ENCODE measurements at regions not wholly inside any gene's neighbourhood (a gene's known extent, or its start where the extent isn't known, plus 50 kb on each side); places are given as distances from the start of the nearest gene placed in this dataset.

DNA sequence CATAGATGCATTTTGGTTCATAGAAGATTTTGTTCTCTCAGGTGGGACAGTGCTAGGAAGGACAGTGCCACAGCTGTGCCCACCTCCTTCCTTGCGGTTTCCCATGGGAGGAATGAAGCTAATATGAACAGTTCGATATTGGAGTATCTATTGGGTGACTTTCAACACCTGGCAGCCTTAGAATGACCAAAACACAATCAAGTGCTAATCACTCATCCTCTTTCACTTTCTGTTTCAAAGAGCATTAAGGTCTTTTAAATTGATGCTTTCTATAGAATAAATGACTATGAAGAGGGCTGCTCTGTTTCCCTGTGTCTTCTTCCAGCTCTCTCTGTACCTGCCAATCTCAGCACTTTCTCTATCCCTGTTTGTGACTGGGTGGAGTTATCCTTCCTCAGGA lies 784.0 kb downstream of the MRPL39 start:
- DNase-seq (ENCODE audit: low spot score): no peak

DNA sequence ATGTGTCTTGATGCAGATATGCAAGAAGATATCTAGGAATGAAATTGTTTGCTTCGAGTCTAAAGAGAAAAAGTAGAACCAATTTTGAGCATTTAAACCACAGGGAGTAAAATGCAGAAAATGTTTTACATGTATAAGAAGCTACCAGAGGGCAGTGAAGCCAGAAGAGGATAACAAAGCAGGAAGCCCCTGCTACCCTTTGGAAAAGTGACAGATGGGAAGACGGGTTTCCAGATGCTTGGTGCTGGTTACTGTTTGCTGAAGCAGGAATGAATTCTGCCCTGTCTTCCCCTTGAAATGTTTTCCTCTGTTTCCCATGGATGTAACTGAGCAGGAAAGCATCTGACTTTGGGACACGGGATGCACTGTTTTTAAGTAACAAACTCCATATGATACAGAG lies 822.2 kb downstream of the MRPL39 start:
- DNase-seq (ENCODE audit: low spot score): no peak

DNA sequence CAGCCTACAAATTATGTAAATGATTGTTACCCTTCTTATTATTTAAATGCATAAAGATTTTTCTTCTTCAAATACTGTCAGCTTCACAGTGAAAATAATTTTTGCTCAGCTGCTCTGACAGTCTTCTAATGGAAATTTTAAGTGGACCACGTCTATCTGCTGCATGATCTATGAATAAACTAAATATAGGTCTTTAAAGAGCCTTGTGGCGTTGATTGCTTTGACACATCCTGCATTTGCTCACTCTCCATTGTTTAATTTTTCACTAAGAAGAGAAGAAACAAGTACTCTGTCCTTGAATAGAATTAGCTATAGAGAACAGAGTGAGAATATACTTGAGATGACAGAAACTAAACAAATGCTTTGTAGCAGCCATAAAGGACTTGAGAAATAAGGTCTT lies 826.1 kb downstream of the MRPL39 start:
- no peak for DNase-seq (ENCODE audit: low spot score)

DNA sequence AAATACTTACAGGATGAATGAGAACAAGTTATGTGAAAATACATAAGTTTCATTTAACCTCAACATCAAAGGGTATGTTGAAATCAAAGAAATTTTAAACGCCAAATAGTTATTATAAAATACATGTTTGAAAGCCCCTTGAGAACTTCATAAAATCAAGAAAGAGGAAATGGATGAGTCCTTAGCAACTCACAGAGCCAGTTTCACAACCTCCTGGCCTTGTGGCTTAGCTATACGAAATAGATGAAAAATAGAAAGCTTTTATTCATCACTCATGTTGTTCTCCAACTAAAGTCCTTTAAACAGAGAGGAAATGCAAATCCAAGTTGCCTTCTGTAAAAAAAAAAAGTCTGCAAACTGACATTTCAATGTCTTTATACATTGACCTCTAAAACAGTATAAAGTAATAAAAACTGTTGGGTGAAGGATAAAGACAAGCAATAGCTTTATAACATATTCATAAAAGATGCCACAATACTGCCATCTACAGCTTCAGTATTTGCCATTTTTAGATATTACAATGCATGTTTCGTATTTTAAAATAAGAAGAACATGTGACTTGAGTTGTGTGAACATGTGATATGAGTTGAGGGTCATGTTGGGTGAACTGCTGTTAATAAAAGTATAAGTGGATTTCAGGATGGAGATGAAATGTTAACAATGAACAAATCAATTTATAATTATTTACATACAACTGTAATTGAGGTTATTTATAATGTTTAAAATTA lies 847.8 kb downstream of the MRPL39 start:
- no peak for DNase-seq (ENCODE audit: low spot score)

DNA sequence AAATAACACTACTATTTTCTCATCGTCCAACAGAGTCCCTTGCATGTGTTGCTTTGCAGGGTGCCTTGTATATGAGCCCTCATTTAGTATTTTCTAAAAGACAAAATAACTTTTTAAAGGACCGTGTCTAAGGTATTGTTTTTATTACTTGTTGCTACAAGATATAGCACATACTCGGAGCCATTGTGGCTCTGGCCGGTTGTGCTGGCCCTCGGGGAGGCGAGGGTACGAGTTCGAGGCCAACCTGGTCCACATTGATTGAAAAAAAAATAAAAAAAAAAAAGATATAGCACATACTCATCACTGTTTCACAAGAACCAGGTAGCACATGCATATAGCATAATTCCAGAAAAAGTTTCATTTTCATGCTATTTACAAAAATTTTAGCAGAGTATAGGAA lies 869.2 kb downstream of the MRPL39 start:
- no peak for DNase-seq (ENCODE audit: low spot score)

DNA sequence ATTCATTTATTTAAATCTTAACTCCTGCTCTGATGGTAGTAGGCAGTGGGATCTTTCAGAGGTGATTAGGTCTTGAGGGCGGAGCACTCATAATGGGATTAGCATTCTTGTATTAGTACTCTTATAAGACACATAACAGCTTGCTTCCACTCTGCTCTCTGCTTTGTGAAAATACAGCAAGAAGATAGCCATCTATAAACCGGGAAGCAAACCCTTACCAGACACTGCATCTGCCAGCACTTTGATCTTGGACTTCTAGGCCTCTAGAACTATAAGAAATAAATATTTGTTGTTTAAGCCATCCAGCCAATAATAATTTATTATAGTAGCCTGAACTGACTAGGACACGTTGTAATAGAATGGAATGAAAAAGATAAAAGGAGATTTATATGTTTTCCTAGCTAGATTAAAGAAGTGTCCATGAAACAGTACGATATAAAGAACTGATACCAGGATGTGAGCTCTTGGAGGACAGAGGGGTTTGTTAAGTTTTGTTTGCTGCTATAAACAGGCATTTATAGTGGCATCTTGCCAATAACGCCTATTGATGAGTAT lies 869.9 kb downstream of the MRPL39 start:
- no peak for DNase-seq (ENCODE audit: low spot score)

DNA sequence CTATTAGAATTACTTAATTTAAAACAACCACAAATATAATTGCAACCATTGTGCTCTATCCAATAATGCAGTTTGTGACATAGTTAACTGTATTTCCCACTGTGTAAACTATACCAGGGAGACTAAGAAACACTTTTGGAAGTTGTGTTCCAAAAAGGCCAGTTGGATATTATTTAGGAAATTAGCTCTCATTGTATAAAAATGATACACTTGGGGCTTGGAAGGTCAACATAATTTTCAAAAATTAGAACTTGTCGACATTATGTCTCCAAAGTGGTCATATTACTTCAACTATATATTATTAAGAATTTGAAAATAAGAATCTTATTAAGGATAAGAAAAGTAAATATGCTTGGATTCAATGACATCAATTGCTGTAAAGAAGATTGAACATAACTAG lies 876.6 kb downstream of the MRPL39 start:
- no peak for DNase-seq (ENCODE audit: low spot score)

DNA sequence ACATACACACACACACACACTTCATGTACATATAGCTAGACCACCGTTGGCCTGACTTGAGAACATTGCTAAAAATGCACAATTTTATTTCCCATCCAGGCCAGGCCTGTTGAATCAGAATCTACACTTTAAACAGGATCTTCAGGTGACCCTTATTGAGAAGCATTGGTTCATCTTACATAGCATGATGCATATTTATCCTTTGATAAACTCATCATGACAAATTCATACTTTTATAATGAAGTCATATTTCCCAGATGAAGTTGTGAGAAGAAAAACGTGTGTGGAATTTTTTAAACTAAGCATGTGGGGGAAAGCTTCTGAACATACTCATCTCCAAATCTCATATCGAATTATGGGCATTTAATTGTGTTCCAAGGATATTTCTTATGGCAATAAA lies 877.7 kb downstream of the MRPL39 start:
- DNase-seq (ENCODE audit: low spot score): no peak

DNA sequence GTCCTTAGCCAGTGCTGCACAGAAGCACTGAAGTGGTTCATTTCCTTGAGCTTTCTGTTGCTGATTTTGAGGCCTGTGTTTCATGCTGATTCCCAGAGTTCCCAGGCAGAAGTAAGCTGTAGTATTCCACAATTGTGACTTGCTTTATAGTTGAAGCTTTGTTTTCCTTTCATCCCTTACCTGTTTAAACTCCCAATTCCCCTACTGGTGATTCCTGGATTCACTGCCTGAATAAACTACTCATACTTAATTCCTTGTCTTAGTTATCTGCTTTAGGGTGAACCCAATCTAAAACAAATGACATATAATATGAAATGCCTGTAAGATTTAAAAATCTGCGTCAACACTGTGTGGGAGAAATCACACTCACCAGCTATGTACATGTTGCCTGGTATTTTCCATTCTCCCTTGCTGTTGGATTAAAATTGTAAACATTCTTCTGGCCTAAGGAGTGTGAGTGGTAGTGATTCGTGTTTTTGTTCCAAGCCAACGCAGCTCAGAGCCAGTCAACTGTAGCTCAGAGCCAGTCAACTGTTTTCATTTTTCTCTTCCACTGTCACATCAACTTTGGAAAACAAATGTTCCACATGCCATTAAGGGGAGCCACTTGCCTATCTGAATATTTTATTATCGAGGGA lies 879.4 kb downstream of the MRPL39 start:
- DNase-seq (ENCODE audit: low spot score): no peak

DNA sequence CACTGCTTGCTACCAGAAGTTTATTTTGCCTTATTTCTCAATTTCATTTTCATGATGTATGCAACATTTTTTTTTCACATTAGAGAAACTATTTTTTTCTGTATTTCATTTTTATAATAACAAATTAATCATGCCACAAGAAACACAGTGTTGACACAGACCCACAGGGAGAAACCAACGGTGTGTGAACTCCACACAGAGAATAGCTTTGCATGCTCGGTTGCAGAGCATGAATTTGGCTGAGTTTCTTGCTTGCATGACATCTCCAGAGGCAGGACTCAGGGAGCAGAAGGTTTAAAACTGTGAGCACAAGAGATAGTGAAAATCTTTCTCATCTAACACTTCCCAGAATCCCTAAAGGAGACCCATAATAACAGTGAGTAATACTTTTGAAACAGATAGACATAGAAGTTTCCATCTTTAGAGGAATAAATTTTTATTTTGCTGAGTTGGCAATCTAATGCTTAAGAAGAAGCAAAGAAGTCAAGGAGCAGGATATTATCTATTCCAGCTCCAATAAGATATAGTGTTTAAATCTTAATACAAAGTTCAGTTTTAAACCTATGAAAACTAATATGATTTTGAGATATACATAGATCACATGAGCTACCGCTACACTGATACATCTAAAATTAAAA lies 890.9 kb downstream of the MRPL39 start:
- DNase-seq (ENCODE audit: low spot score): no peak

DNA sequence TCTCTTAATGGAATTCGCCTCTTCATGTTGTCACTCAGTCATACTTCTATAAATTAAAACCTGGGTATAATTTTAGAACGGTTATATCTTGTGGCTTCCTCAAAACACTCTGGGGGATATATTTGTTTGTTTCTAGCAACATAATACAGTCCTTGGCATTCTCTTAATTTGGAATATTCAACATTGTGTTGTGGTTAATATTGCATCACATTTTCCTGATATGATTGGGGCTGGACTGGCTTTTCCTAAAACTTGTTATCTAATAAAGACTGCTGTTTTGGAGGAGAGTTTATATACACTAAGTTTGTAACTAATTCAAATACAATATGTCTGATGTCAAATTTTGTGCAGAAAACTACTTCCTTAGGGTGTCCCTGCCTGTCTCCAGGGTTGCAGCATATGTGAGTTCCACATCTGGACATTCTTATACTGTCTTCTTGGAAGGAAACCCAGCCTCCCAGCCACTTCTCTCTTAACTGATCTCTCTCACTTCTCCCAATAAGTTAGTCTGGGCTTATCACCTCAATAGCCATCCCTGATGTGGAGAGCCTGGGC lies 892.6 kb downstream of the MRPL39 start:
- no peak for DNase-seq (ENCODE audit: low spot score)

DNA sequence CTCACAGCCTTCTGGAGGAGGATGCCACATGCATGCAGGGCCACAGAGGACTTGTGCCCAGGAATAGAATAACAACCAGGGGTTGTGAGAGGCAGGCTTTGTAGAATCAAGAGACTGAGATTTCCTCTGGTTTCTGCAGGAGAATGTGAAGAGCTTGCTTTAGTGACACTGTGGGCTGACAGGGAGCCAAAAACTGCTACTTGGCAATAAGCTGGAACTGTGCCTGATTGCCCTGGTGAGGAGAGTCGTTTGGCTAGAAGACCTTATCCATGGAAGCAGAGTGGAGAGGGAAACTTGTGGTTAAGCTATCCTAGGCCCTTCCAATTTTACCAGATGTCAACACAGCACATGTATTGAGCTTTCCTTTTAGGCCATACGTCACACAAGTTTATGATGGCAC lies 902.1 kb downstream of the MRPL39 start:
- no peak for DNase-seq (ENCODE audit: low spot score)

DNA sequence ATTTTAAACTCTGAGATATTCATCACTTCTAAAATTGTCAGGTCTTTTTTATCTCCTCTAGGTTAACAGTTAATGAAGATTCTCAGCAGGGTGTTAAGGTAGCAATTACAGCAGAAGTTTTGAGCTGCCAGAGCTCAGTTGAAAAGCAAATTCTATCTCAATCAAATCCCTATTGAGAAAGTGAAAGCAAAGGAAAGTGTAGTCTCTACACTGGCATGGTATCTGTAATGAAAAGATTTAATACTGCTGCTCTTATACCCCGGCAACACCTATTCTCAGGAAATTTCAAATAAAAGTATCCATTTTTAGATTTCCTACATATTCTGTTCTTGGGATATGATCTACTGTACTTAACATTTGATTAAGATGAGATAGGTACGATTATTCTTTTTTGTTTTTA lies 913.5 kb downstream of the MRPL39 start:
- DNase-seq (ENCODE audit: low spot score): no peak

DNA sequence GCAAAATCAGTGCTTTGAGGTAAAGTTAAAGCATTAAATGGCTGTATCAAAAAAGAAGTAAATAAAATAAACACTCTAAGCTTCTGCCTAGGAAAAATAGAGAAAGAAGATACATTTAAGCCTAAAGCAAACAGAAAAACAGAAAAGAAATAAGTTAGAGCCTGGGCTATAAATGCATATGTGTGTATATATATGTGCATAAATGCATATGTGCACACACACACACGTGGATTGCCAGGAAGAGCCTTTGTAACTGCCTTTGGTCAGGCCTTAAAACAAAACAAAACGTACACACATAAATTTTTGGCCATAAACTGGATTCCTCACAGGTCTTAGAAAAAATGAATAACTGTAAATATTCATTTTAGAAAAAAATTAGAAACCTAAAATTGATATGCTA lies 925.8 kb downstream of the MRPL39 start:
- DNase-seq (ENCODE audit: low spot score): no peak

DNA sequence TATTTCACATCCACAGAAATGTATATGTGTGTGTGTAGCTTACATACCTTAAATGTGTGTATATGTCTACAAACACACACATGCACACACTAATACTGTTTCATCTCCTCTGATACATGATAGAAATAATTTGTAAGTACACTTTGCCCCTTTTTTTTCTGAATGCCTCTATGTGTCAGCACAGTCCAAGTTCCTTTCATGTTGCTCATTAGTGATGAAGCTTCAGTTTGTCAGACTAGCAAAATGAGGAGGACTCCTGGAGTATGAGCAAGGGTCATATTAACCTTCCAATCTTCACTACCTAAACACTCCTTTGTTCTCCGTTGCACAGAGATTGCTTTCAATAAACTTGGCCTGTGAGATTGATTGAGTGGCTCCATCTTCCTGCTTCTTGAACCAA lies 935.4 kb downstream of the MRPL39 start:
- DNase-seq (ENCODE audit: low spot score): no peak

DNA sequence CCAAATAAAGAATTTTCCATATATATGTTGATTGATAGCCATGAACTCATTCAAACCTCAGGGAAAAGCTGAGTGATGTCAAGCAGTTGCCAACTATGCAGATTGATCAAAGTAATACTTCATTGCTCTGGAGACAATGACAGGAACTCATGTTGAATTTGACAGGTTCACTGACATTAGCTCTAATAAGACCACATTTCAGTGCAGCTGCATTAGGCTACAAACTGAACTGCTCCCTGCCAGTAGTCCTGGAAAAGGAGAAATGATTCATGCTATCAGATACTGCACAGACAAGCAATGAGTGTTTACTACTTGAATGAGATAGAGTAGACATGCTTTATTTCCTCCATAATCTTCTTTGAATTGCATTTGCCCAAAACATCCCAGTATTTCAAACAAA lies 948.4 kb downstream of the MRPL39 start:
- no peak for DNase-seq (ENCODE audit: low spot score)

DNA sequence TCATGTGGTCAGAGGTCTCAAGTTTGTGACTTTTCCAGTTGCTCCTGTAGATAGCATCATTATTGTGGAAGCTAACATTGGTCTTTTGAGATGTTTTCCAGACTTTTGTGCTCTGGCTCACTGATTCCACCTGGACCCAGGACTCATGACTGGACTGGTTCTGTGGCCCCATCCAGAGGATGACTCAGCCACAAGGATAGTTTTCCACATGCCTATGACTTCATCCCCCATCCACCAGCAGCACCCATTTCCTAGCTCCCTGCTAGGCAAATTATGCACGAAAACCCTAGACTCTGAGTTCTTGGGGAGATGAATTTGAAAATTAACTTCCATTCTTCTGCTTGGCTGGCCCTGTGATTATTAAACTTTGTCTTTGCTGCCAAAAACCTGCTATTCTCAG lies 949.3 kb downstream of the MRPL39 start:
- no peak for DNase-seq (ENCODE audit: low spot score)

DNA sequence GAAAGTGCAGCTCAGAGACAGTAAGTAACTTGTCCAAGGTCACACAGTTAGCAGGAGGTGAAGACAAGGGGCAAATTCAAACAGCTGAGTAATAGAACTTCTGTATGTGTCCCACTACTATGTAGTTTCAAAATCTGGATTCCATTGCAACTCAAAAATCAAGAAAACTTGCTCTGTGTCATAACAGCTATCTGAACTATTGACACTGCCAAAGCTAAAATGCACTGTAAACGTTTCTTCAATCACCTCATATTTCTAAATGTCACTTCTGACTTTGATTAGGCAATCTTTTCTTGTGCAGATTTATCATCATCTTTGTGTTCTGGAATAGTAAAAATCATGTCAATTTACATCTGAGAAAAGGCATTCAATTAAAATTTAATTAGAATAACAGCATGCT lies 957.6 kb downstream of the MRPL39 start:
- no peak for DNase-seq (ENCODE audit: low spot score)

DNA sequence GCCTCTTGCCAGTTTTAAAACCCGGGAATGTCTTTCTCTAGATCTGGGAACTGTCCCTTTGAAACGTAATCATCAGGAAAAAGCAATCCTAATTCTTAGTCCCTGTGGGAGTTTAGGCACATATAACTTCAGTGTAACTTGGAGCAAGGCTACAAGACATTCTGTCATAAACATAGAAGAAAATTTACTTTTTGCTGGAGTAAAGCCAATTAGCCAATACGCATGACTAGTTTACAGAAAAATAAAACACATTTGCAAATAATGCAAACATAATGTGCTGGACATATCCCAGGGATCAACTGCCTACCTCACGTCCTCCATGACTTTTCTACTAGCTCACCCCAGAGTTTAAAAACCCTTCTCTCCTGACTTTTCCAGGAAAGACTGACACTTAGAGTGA lies 970.6 kb downstream of the MRPL39 start:
- no peak for DNase-seq (ENCODE audit: low spot score)

DNA sequence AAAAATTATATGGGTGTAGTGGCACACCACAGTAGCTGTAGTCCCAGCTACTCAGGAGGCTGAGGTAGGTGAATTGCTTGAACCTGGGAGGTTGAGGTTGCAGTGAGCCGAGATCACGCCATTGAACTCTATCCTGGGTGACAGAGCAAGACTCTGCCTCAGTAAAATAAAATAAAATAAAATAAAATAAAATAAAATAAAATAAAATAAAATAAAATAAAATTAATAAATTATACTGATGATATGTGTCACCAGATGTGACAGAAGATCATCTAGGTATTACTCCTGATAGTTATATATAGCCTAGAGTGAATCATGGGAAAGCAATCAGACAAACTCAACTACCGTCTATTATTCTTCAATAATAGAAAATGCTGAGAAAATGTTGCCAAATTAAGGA lies 972.5 kb downstream of the MRPL39 start:
- no peak for DNase-seq (ENCODE audit: low spot score)

DNA sequence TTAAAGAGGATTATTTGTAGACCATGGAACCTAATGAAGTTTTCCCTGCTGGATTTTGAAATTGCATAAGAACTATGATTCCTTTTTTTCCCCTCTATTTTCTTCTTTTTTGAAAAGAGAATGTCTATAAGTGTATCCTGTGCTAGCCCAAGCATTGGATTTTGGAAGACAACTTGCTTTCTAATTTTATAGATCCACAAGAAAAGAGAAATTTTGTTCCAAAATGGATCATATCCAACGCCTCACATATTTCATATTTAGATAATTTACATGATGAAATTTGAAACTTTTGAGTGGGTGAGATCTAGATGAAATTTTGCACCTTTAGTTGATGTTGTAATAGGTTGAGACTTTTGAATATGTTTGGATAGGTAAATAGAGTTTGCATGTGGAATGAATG lies 978.7 kb downstream of the MRPL39 start:
- no peak for DNase-seq (ENCODE audit: low spot score)

DNA sequence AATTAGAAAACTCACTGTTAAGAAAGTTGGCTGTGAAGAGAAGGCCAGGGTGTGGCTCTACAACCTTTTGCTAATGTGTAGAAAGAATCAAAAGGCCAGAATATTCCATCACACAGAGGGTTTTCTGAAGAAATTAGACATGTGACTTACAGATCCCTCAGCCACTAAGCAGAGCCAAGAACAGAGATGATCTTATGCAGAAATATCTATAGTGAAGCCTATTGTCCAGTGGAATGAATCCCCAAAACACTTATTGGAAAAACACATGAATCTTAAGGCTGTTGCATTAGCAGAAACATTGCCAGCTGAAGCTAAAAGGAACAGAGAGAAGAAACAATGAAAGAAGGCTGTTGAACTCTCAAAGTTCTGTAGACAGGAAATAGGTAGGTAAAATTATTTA lies 979.2 kb downstream of the MRPL39 start:
- DNase-seq (ENCODE audit: low spot score): no peak
